Neural progenitor cell (in vitro differentiated cells): ENCODE measurements at regions not wholly inside any gene's neighbourhood (a gene's known extent, or its start where the extent isn't known, plus 50 kb on each side); places are given as distances from the start of the nearest gene placed in this dataset.

Experiments used
- CTCF ChIP-seq: fragments of 200-600 bp; sonication (generic); IDR thresholded peaks from 2 replicates; pipeline ENCODE4 v1.5.1; 2017; ENCODE audit warnings: antibody characterized with exemption, mild to moderate bottlenecking
- EZH2 ChIP-seq: fragments of 200-600 bp; sonication (generic); IDR thresholded peaks from 2 replicates; pipeline ENCODE4 v1.6.1; 2017; ENCODE audit warnings: antibody characterized with exemption, mild to moderate bottlenecking, moderate library complexity

- TF ChIP-seq EZH2 (no peak), CTCF (no peak)
Measured at GRCh38 chr2:114252713-114253112, 189.7 kb upstream of the DPP10 start.
